HUES48 (cell line): ENCODE measurements at regions not wholly inside any gene's neighbourhood (a gene's known extent, or its start where the extent isn't known, plus 50 kb on each side); places are given as distances from the start of the nearest gene placed in this dataset.

Experiments
- H3K27ac ChIP-seq: one replicate; pipeline ENCODE4 v1.7.0; 2013; ENCODE audit warnings: low read depth, low read length, inconsistent platforms
- H3K27me3 ChIP-seq: 2 replicates; pipeline ENCODE4 v1.6.1; 2013; ENCODE audit warnings: mild to moderate bottlenecking, low read length; ENCODE audit not compliant: control insufficient read depth, insufficient read depth
- H3K36me3 ChIP-seq: 2 replicates; pipeline ENCODE4 v1.6.1; 2013; ENCODE audit warnings: low read length; ENCODE audit not compliant: control insufficient read depth, insufficient read depth
- H3K4me1 ChIP-seq: 2 replicates; pipeline ENCODE4 v1.6.1; 2013; ENCODE audit warnings: mild to moderate bottlenecking, low read length; ENCODE audit not compliant: control insufficient read depth, insufficient read depth
- H3K4me3 ChIP-seq: 2 replicates; pipeline ENCODE4 v1.5.1; 2013; ENCODE audit warnings: mild to moderate bottlenecking, low read depth, low read length
- H3K9ac ChIP-seq: 2 replicates; pipeline ENCODE4 v1.6.1; 2013; ENCODE audit warnings: mild to moderate bottlenecking, low read depth, low read length, moderate library complexity
- H3K9me3 ChIP-seq: 2 replicates; pipeline ENCODE4 v1.6.1; 2013; ENCODE audit warnings: low read length; ENCODE audit not compliant: control insufficient read depth, insufficient read depth

GRCh38 chr4:26073886-26074560 lies 160.0 kb downstream of the SMIM20 start:
- no peak overlapping the region for H3K4me3 ChIP-seq
- H3K9ac ChIP-seq, result no peak overlapping the region
- H3K4me1 ChIP-seq, result no peaks in the 10 kb centered on the region; the same call in 1 of the 2 replicates
- no peaks in the 10 kb centered on the region for H3K36me3 ChIP-seq
- no peaks in the 10 kb centered on the region for H3K27me3 ChIP-seq
- no peaks in the 10 kb centered on the region for H3K9me3 ChIP-seq
- H3K27ac ChIP-seq, result no peak overlapping the region

DNA sequence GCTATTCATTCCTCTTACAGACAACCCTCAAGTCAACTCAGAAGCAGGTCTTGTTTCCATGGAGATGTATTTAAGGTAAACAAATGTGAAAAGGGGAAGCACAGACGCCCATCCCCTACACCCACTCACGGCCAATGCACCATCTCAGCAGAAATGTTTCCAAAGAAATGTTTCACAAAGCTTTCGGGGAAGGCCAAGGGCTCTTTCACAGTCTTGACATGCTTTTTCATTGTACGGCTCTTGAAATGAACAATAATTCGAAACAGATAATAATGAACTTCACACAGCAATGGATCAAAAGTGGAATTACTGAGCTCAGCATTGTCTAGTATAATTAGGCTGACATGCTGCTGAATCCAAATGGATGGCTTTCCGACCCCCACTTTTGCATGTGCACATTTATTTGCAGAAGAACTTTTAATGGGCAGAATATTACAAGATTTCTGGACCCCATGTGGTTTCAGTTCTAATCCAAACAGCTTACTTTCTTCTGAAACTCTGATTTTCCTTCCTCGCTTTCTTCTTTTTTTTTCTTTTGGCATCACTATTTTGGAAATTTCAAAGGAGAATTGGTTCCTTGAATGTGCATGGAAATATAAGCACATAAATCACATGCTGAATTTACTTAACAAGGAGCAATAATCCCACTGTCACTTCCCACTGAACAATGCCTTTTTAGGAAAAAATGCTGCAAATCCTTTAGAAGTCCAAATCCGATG lies 160.9 kb downstream of the SMIM20 start:
- no peaks in the 10 kb centered on the region for H3K36me3 ChIP-seq
- H3K9me3 ChIP-seq, result no peaks in the 10 kb centered on the region
- H3K4me1 ChIP-seq, result no peaks in the 10 kb centered on the region
- H3K9ac ChIP-seq, result no peak overlapping the region
- no peak overlapping the region for H3K4me3 ChIP-seq
- no peak overlapping the region for H3K27ac ChIP-seq
- no peaks in the 10 kb centered on the region for H3K27me3 ChIP-seq

- no peak overlapping the region for H3K9ac ChIP-seq
- H3K9me3 ChIP-seq, result no peaks in the 10 kb centered on the region
- H3K27ac ChIP-seq, result no peak overlapping the region
- H3K4me3 ChIP-seq, result no peak overlapping the region
- no peaks in the 10 kb centered on the region for H3K36me3 ChIP-seq
- H3K27me3 ChIP-seq, result no peaks in the 10 kb centered on the region
- no peaks in the 10 kb centered on the region for H3K4me1 ChIP-seq
These were observed 161.6 kb downstream of the SMIM20 start for GRCh38 chr4:26075583-26075982.

- H3K9ac ChIP-seq, result no peak overlapping the region
- no peak overlapping the region for H3K27ac ChIP-seq
- no peaks in the 10 kb centered on the region for H3K4me1 ChIP-seq
- H3K36me3 ChIP-seq, result no peaks in the 10 kb centered on the region
- H3K4me3 ChIP-seq, result no peak overlapping the region
- H3K27me3 ChIP-seq, result no peaks in the 10 kb centered on the region
- no peaks in the 10 kb centered on the region for H3K9me3 ChIP-seq
These were observed 162.1 kb downstream of the SMIM20 start for GRCh38 chr4:26076000-26076587.

GRCh38 chr4:26076896-26077295 lies 162.9 kb downstream of the SMIM20 start:
- no peak overlapping the region for H3K27ac ChIP-seq

DNA sequence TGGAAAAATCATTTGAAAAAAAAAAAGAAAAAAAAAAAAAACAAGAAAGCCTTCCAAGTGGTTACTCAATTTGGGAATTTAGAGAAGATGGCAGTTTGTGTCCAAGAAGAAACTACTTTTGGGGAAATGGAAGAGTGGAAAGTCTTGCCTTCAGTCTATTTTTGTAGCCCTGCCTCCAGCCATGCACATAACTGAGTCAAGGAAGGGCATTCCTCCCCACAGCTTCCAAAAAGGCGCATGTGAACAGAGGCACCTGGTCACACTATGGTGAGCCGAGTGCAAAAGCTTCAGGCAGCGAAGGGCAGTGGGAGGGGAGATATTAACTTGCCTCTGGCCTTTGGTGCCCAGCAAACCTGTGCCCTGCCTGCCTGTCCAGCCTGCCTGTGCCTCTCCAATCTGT lies 163.7 kb downstream of the SMIM20 start:
- no peak overlapping the region for H3K27ac ChIP-seq
- H3K9me3 ChIP-seq, result no peaks in the 10 kb centered on the region
- H3K4me3 ChIP-seq, result no peak overlapping the region
- H3K36me3 ChIP-seq, result no peaks in the 10 kb centered on the region
- H3K9ac ChIP-seq, result no peak overlapping the region
- no peaks in the 10 kb centered on the region; the same call in 1 of the 2 replicates for H3K4me1 ChIP-seq
- no peaks in the 10 kb centered on the region for H3K27me3 ChIP-seq

More at GRCh38 chr4:26076896-26077295, 162.9 kb downstream of the SMIM20 start:
- H3K9me3 ChIP-seq, result no peaks in the 10 kb centered on the region
- H3K9ac ChIP-seq, result no peak overlapping the region
- no peaks in the 10 kb centered on the region for H3K36me3 ChIP-seq
- H3K4me3 ChIP-seq, result no peak overlapping the region
- no peaks in the 10 kb centered on the region for H3K4me1 ChIP-seq
- no peaks in the 10 kb centered on the region for H3K27me3 ChIP-seq

DNA sequence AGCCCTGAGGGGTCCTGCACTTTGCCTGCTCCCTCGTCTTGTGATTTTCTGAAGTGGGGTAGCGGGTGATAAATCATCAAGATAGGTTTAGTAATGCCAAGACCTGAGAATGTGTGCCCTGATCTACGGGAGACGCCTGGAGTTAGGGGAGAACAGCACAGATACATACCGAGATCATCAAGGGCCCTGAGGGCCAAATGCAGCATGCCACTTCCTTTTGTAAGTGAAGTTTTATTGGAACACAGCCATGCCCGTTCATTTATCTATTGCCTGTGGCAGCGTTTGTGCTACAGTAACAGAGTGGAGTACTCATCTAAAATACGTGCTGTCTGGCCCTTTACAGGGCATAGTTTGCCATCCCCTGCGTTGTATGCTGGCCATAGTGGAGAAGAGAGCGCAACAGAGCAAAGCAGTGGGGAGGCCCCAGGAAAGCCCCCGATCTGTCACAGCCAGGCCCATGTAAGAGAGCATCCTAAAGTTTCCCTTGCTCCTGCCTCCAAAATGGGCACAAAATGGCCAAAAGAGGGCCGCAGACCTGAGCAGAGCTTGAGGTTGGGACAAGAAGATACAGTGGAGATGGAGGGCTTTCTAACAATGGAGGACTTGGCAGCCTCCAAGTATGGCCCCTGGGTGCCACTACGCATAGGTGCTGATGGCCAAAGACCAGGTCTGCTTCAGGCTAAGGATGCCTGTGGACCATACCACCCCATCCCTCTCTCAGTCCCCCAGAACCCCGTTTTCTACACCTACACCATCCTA lies 167.0 kb downstream of the SMIM20 start:
- Histone ChIP-seq H3K36me3 (no peaks in the 10 kb centered on the region), H3K9me3 (no peaks in the 10 kb centered on the region), H3K27ac (no peak overlapping the region), H3K4me3 (no peak overlapping the region), H3K4me1 (no peaks in the 10 kb centered on the region; the same call in 1 of the 2 replicates), H3K27me3 (no peaks in the 10 kb centered on the region), H3K9ac (no peak overlapping the region)

GRCh38 chr4:26081795-26082498 lies 167.9 kb downstream of the SMIM20 start:
- no peak overlapping the region for H3K27ac ChIP-seq
- H3K27me3 ChIP-seq, result no peaks in the 10 kb centered on the region
- no peaks in the 10 kb centered on the region for H3K9me3 ChIP-seq
- no peak overlapping the region for H3K9ac ChIP-seq
- no peak overlapping the region for H3K4me3 ChIP-seq
- H3K4me1 ChIP-seq, result no peaks in the 10 kb centered on the region; the same call in 1 of the 2 replicates
- no peaks in the 10 kb centered on the region for H3K36me3 ChIP-seq

GRCh38 chr4:26082565-26082964 lies 168.5 kb downstream of the SMIM20 start:
- Histone ChIP-seq H3K4me3 (no peak overlapping the region), H3K4me1 (no peaks in the 10 kb centered on the region; the same call in 1 of the 2 replicates), H3K27me3 (no peaks in the 10 kb centered on the region), H3K27ac (no peak overlapping the region), H3K9me3 (no peaks in the 10 kb centered on the region), H3K36me3 (no peaks in the 10 kb centered on the region), H3K9ac (no peak overlapping the region)

- H3K4me1 ChIP-seq, result no peaks in the 10 kb centered on the region; the same call in 1 of the 2 replicates
These were observed 170.0 kb downstream of the SMIM20 start for GRCh38 chr4:26083987-26084386.

More at GRCh38 chr4:26083987-26084386, 170.0 kb downstream of the SMIM20 start:
- Histone ChIP-seq H3K36me3 (no peaks in the 10 kb centered on the region), H3K9ac (no peak overlapping the region), H3K9me3 (no peaks in the 10 kb centered on the region), H3K4me3 (no peak overlapping the region), H3K27ac (no peak overlapping the region), H3K27me3 (no peaks in the 10 kb centered on the region)
